K562 (cell line): ENCODE measurements at regions not wholly inside any gene's neighbourhood (a gene's known extent, or its start where the extent isn't known, plus 50 kb on each side); places are given as distances from the start of the nearest gene placed in this dataset.

Experiments
- FOXA1 ChIP-seq: fragments of 450-650 bp; IDR thresholded peaks from 2 replicates; pipeline ENCODE4 v1.6.1; 2016; ENCODE audit warnings: mild to moderate bottlenecking, borderline replicate concordance
- FUS ChIP-seq: fragments of 200-400 bp; formaldehyde crosslinking; optimal IDR thresholded peaks from 2 replicates; pipeline ENCODE3; 2017; ENCODE audit warnings: low read depth, low read length
- JUNB ChIP-seq: fragments of 450-650 bp; formaldehyde crosslinking; conservative IDR thresholded peaks from 2 replicates; pipeline ENCODE4 v1.4.0; 2020; ENCODE audit warnings: mild to moderate bottlenecking

GRCh38 chr12:127774828-127775227 lies 492.1 kb upstream of the TMEM132C start:
- no peak for TF ChIP-seq FOXA1
- no peak for TF ChIP-seq FUS
- TF ChIP-seq JUNB (CRISPR knock-in tag): no peak
